Adrenal gland (tissue), 9 donors: ENCODE measurements at regions not wholly inside any gene's neighbourhood (a gene's known extent, or its start where the extent isn't known, plus 50 kb on each side); places are given as distances from the start of the nearest gene placed in this dataset.

Source experiments
- DNase-seq, 7 donors: peaks; one replicate each; pipeline ENCODE4 v3.0.0-alpha.2; 2019 to 2020
- H3K27ac ChIP-seq, 5 donors: fragments of 200-600 bp; sonication (generic) in 4 of 5; 1 replicate in 3 of 5; 2 replicates in 2 of 5; pipeline versions ENCODE4 v1.5.1 to v1.8.0; 2016 to 2020; ENCODE audit warnings: mild to moderate bottlenecking in 1 of 5
- H3K27me3 ChIP-seq: fragments of 200-600 bp; 2 replicates; pipeline ENCODE4 v1.8.0; 2021
- H3K36me3 ChIP-seq, 2 donors: fragments of 200-600 bp; replicated peaks in 1 of 2; 1 replicate in 1 of 2; 2 replicates in 1 of 2; pipeline versions ENCODE4 v1.5.1 to v1.8.0; 2018 to 2022
- H3K4me1 ChIP-seq, 2 donors: fragments of 200-600 bp; replicated peaks in 1 of 2; 1 replicate in 1 of 2; 2 replicates in 1 of 2; pipeline versions ENCODE4 v1.5.1 to v1.8.0; 2018 to 2021
- H3K4me3 ChIP-seq, 4 donors: fragments of 200-600 bp; sonication (generic) in 3 of 4; one replicate each; pipeline ENCODE4 v1.5.1; 2016 to 2018
- H3K9me3 ChIP-seq, 3 donors: fragments of 200-600 bp; sonication (generic) in 1 of 3; replicated peaks in 1 of 3; 1 replicate in 2 of 3; 2 replicates in 1 of 3; pipeline versions ENCODE4 v1.5.1 to v1.8.0; 2016 to 2021
- CTCF ChIP-seq, 6 experiments: fragments of 450-650 bp in 4 of 6; fragments of 200-600 bp in 2 of 6; sonication (generic) in 1 of 6; IDR thresholded peaks; 1 replicate in 5 of 6; 2 replicates in 1 of 6; pipeline versions ENCODE4 v1.5.1 to v1.8.0; 2016 to 2021; ENCODE audit warnings: antibody characterized with exemption in 6 of 6, mild to moderate bottlenecking in 2 of 6, moderate library complexity in 1 of 6
- POLR2A ChIP-seq, 2 donors: fragments of 450-650 bp; IDR thresholded peaks; one replicate each; pipeline ENCODE4 v1.6.1; 2017; ENCODE audit warnings: antibody characterized with exemption in 2 of 2, mild to moderate bottlenecking in 2 of 2, moderate library complexity in 1 of 2
- WGBS, 4 donors: extraction: QIAGEN DNeasy Blood & Tissue Kit in 2 of 4; methylation state at CpG; one replicate each; pipeline versions ENCODE4 v1.1.5 to v1.1.7; 2013 to 2017; 5-methylcytosine and 5-hydroxymethylcytosine counted together
- intact Hi-C, 2 donors: fragments of 100-400 bp; cut with DNase I; formaldehyde crosslinking; loops; one replicate each; pipeline versions ENCODE4 v1.14.1 to v1.15.0; 2022 to 2023
- donor health status: healthy with polysubstance abuse.
- donor health status: Bipolar disorder and iron deficiency.
- donor health status: DM: yes; HTN: yes; CAD: no.
- donor health status: DM: no; HTN: no; CAD: no.
- donor health status: DM: no; HTN: no; CAD: no.

- peak in 1 of 7 donors; percentile 4 for DNase-seq
- no peak overlapping the region for H3K4me3 ChIP-seq
- peaks cover 9 to 23% of the 10 kb centered on the region in 2 donors for H3K4me1 ChIP-seq
- peak overlapping the region in 2 of 5 donors; percentile 64 to 80 for H3K27ac ChIP-seq
- no peak for TF ChIP-seq POLR2A (IDR thresholded peaks at IDR 0.05)
- TF ChIP-seq CTCF (IDR thresholded peaks at IDR 0.05): no peak
- H3K36me3 ChIP-seq: no peaks in the 10 kb centered on the region
- H3K27me3 ChIP-seq: no peaks in the 10 kb centered on the region
- no peaks in the 10 kb centered on the region for H3K9me3 ChIP-seq
- 89 to 97% (median 95%) methylated on average over 2 of the region's 2 CpGs for WGBS, 4 donors
- intact Hi-C loops: loop anchor here in 1 of 2 donors (10.0 kb wide), 1 partner anchor 357 kb away; no protein-coding TSS in a partner anchor
Observed at GRCh38 chr6:6738108-6738507, 149.6 kb downstream of the LY86 start.

- 68 to 76% (median 73%) methylated on average over 5 of the region's 5 CpGs for WGBS, 4 donors
- H3K4me3 ChIP-seq: no peak overlapping the region
- no peaks in the 10 kb centered on the region for H3K36me3 ChIP-seq
- no peaks in the 10 kb centered on the region for H3K27me3 ChIP-seq
- H3K27ac ChIP-seq: no peak overlapping the region
- H3K9me3 ChIP-seq: no peaks in the 10 kb centered on the region
- H3K4me1 ChIP-seq: peaks cover 9 to 23% of the 10 kb centered on the region in 2 donors
- no peak for TF ChIP-seq POLR2A (IDR thresholded peaks at IDR 0.05)
- no peak for TF ChIP-seq CTCF (IDR thresholded peaks at IDR 0.05)
- peak in 1 of 7 donors; percentile 11 for DNase-seq
- intact Hi-C loops: loop anchor here in 1 of 2 donors (10.0 kb wide), 1 partner anchor 356 kb away; no protein-coding TSS in a partner anchor
Observed at GRCh38 chr6:6738922-6739716, 150.6 kb downstream of the LY86 start.

GRCh38 chr6:6740595-6740994 lies 152.1 kb downstream of the LY86 start:
- Histone ChIP-seq H3K9me3 (no peaks in the 10 kb centered on the region), H3K4me1 (peaks cover 9 to 19% of the 10 kb centered on the region in 2 donors), H3K27me3 (no peaks in the 10 kb centered on the region), H3K36me3 (no peaks in the 10 kb centered on the region), H3K27ac (no peak overlapping the region), H3K4me3 (no peak overlapping the region)
- DNase-seq: peak in 1 of 7 donors; percentile 8
- TF ChIP-seq CTCF (IDR thresholded peaks at IDR 0.05) (no peak), POLR2A (IDR thresholded peaks at IDR 0.05) (no peak)
- intact Hi-C loops: no loop called here
- 89 to 100% (median 96%) methylated on average over 5 to 7 of the region's 7 CpGs for whole genome bisulfite sequencing, 4 donors

GRCh38 chr6:6741264-6741663 lies 152.7 kb downstream of the LY86 start:
- Histone ChIP-seq H3K9me3 (no peaks in the 10 kb centered on the region), H3K36me3 (no peaks in the 10 kb centered on the region), H3K27me3 (no peaks in the 10 kb centered on the region), H3K4me3 (no peak overlapping the region), H3K4me1 (peaks cover 13 to 21% of the 10 kb centered on the region in 2 donors), H3K27ac (no peak overlapping the region)
- intact Hi-C loops: no loop called here
- WGBS, 4 donors: 75 to 94% (median 86%) methylated on average over 4 of the region's 4 CpGs
- TF ChIP-seq POLR2A (IDR thresholded peaks at IDR 0.05) (no peak), CTCF (IDR thresholded peaks at IDR 0.05) (no peak)
- no peak for DNase-seq
